ENCODE measurements at regions not wholly inside any gene's neighbourhood (a gene's known extent, or its start where the extent isn't known, plus 50 kb on each side); places are given as distances from the start of the nearest gene placed in this dataset.

DNA sequence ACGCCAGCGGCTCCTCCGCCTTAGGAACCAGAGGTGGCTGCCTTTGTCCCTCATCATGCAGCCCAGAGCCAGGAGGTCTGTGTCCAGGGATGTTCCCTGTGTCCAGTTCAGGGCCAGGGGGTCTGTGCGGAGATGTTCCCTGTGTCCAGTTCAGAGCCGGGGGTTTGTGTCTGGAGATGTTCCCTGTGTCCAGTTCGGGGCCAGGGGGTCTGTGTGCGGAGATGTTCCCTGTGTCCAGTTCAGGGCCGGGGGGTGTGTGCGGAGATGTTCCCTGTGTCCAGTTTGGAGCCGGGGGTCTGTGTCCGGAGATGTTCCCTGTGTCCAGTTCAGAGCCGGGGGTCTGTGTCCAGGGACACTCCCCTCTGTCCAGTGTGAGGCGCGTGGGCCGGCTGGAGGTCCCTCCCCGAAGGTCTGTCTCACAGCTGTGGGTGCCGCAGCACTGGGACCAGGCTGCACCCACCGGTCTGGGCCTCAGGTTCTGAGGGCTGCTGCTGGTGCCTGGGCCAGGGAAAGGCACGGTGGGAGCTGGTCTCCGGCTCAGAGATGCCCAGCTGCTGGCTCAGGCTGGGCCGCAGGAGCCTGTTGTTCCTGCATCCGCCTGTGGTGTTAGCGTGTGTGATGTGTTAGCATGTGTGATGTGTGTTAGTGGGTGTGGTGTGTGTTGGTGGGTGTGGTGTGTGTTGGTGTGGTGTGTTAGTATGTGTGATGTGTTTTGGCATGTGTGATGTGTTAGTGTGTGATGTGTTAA, 67.9 kb upstream of the CFAP46 start:
- TF ChIP-seq, protein P1, sequence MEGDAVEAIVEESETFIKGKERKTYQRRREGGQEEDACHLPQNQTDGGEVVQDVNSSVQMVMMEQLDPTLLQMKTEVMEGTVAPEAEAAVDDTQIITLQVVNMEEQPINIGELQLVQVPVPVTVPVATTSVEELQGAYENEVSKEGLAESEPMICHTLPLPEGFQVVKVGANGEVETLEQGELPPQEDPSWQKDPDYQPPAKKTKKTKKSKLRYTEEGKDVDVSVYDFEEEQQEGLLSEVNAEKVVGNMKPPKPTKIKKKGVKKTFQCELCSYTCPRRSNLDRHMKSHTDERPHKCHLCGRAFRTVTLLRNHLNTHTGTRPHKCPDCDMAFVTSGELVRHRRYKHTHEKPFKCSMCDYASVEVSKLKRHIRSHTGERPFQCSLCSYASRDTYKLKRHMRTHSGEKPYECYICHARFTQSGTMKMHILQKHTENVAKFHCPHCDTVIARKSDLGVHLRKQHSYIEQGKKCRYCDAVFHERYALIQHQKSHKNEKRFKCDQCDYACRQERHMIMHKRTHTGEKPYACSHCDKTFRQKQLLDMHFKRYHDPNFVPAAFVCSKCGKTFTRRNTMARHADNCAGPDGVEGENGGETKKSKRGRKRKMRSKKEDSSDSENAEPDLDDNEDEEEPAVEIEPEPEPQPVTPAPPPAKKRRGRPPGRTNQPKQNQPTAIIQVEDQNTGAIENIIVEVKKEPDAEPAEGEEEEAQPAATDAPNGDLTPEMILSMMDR (IDR thresholded peaks at IDR 0.05; ENCODE audit: low read length, missing control alignments): no peak
- no peak for DNase-seq (ENCODE audit: low read depth)
- no peak overlapping the region for H3K4me3 ChIP-seq (replicated peaks; ENCODE audit: low read depth, low read length)

DNA sequence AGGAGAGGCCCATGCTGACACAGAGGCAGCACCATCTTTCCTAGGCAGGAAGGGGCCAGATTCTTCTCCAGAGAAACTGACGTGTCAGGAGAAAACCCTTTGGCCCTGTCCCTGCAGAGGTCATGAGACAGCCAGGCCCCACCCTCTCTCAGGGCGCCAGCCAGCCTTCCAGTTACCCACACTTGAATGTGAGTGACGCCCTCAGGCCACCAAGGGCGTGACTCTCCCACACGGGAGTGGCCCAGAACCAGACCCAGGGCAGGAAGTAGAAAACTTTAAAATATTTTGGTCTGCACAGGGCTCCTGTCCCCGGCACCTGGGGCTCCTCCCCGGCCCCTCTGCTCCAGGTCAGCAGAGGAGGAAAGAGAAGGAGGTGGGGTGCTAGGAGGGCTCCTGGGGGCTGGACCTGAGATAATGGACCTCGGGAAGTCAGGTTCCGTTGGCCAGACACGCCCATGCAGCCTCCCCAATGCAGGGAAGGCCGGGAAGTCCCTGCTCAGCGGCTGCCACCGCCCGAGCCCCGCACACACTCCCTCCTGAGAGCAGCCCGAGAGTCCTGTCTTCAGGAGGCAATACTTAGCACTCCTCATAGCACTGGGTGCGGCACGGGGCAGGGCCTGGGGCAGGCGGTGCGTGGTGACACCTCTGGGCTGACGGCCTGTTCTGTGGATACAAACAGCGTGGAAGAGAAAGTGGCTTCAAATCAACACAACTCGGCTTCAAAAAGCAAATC, 67.0 kb upstream of the CFAP46 start:
- TF ChIP-seq, protein P1 (IDR thresholded peaks at IDR 0.05; ENCODE audit: low read length, missing control alignments): no peak
- no peak overlapping the region for H3K4me3 ChIP-seq (replicated peaks; ENCODE audit: low read depth, low read length)
- no peak for DNase-seq (ENCODE audit: low read depth)

DNA sequence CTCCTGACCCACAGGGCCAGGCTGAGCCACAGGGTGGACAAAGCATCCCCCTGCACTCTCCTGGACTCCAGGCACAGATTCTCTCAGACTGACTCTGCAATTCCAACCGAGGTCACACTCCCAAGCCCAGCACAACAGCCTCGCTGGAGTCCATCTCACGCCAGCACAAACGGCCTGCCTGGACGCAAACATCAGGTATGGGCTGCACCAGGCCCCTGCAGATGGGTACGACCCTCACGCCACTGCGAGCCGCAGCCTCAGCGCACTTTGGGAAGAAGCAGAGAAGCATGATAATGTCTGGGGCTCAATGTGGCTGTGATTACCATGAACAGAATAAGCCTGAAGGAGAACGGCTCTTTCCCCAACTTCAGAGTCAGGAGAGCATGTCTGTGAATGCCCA, 66.4 kb upstream of the CFAP46 start:
- TF ChIP-seq, protein P1 (IDR thresholded peaks at IDR 0.05; ENCODE audit: low read length, missing control alignments): no peak
- no peak overlapping the region for H3K4me3 ChIP-seq (replicated peaks; ENCODE audit: low read depth, low read length)
- no peak for DNase-seq (ENCODE audit: low read depth)

DNA sequence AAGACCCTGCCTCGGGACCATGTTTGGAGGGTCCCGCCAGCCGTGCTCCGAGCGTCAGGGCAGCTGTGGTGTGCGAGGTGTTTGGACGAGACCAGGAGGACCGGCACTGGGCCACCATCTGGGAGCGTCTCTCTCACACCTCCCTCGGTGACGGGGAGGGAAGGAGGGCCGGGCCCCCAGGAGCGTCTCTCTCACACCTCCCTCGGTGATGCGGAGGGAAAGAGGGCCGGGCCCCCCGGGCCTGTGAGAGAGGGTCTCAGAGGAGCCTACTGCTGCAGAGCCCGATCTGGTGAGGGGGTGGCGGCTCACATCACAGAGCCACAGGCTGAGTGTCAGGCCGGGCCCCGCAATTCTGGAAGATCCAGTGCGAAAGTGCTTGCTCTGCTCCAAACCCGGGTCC, 65.8 kb upstream of the CFAP46 start:
- H3K4me3 ChIP-seq (replicated peaks; ENCODE audit: low read depth, low read length): no peak overlapping the region
- TF ChIP-seq, protein P1 (IDR thresholded peaks at IDR 0.05; ENCODE audit: low read length, missing control alignments): no peak
- no peak for DNase-seq (ENCODE audit: low read depth)

DNA sequence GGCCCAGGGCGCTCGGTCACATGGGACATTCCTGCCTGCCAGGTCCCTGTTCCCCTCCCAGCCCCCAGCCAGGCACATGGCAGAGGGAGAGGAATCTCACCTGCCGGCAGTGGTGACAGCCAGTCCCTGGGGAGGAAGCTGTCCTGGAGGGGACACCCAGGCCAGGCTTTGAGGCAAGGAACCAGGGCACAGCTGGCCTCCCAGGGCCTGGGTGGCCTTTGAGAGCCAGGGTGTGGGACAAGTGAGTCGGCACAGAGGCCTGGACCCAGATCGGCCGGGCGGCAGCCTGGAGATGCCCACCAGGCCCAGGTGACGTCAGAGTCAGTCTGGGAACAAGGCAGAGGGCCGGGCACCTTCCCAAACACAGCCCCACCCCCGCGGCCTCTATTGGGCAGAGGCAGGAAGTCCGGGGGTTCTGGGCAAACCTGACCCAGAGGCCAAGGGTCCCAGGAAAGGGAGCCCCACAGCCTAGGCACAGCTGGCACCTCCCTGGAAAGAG, 65.0 kb upstream of the CFAP46 start:
- no peak overlapping the region for H3K4me3 ChIP-seq (replicated peaks; ENCODE audit: low read depth, low read length)
- TF ChIP-seq, protein P1 (IDR thresholded peaks at IDR 0.05; ENCODE audit: low read length, missing control alignments): no peak
- no peak for DNase-seq (ENCODE audit: low read depth)

DNA sequence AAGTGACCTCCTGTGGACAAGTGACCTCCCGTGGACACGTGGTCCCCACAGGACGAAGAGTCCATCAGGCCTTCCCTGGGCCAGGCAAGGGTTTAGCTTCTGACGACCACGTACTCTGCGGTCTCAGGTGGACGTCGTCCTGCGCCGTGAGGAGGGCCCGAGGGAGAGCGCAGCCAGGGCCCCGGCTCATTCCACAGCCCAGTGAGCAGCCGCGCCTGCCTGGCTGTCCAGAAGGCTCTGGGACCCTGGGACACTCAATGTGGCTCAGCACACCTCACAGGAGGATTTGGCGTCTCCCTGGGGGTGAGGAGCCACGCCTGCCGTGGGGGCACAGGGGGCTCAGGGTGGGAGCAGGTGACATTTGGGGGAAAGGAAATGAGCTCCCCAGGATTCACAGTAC, 64.4 kb upstream of the CFAP46 start:
- TF ChIP-seq, protein P1 (IDR thresholded peaks at IDR 0.05; ENCODE audit: low read length, missing control alignments): no peak
- DNase-seq (ENCODE audit: low read depth): no peak
- H3K4me3 ChIP-seq (replicated peaks; ENCODE audit: low read depth, low read length): no peak overlapping the region
